GM19395 (cell line): ENCODE measurements at regions not wholly inside any gene's neighbourhood (a gene's known extent, or its start where the extent isn't known, plus 50 kb on each side); places are given as distances from the start of the nearest gene placed in this dataset.
"Not testable (repeated sequence)": the region's sequence is repeated elsewhere in the genome, so short reads cannot be mapped to it uniquely, and the experiment has no call there.

Source experiments
- ATAC-seq: cut with Tn5 transposase; IDR thresholded peaks from one replicate; pipeline ENCODE4 v1.9.1; 2021; ENCODE audit warnings: mild to moderate bottlenecking, moderate library complexity; ENCODE audit not compliant: unreplicated experiment

DNA sequence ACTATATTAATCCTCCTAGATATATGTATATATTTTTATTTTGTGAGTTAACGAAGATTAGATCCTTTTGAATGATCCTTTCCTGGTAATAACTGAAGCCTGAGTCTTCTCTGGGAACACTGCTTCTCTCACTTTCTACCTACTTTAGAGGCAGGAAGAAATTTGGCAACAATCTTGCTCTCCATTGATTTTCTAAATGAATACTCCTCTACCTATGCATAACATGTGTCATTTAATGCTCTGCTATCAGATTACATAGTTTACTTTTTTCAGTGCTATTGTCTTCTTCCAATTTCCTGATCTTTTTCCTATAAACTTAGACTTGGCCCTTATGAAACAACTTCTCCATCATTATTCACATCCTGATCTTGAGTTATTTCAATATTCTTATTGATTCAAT, 60.4 kb upstream of the PDHA2 start:
- ATAC-seq: no peak

DNA sequence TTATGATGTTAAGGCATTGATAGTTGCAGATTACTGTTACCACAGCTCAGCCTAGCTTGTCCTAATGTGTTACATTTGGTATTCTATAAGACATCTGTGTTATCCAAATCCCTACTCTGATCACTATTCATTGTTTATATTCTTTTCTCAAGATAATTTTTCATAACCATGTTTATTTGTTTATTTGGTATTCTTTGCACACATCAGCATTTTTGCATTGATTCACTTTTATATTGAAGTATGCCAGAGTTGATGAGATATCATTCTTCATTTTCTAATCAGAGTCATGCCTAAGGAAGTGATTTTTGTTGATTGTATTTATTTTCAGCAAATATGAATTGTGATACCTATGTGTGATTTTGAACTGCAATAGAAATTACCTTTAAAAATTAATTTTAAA, 61.2 kb upstream of the PDHA2 start:
- ATAC-seq: no peak

GRCh38 chr4:95770605-95771004, 69.3 kb upstream of the PDHA2 start:
- not testable (repeated sequence) for ATAC-seq

DNA sequence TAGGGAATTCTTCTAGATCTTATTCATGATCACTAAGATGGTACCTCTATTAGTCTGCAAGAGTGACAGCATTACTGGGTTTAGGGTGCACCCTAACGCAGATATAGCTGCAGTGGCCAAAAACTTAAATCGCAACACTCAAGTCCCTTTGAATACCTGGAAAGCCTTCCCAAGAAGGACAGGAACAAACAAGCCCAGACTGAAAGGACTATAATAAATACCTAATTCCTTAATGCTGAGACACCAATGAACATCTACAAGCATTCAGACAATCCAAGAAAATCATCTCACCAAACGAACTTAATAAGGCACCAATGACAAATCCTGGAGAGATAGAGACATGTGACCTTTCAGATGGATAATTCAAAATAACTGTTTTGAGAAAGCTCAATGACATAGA, 74.9 kb upstream of the PDHA2 start:
- no peak for ATAC-seq

- ATAC-seq: no peak
Observed at GRCh38 chr4:95761871-95762270, 78.0 kb upstream of the PDHA2 start.

DNA sequence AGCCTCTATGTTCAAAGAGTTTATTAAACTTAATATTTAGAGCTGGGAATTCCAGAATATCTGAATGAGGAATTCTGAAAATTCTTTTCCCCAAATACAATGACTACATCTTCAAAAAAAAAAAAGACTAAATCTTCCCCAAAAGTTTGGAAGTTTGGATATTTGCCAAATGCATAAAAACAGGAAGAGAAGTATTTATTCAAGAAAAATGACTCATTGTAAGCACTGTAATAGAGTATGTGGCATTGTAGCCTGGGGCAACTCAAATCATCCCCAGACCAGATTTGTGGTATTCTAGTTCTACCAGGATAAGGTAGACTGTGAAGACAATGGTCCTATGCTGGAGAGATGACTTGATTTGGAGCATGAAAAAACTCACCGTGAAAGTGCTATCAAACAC, 78.5 kb upstream of the PDHA2 start:
- no peak for ATAC-seq

DNA sequence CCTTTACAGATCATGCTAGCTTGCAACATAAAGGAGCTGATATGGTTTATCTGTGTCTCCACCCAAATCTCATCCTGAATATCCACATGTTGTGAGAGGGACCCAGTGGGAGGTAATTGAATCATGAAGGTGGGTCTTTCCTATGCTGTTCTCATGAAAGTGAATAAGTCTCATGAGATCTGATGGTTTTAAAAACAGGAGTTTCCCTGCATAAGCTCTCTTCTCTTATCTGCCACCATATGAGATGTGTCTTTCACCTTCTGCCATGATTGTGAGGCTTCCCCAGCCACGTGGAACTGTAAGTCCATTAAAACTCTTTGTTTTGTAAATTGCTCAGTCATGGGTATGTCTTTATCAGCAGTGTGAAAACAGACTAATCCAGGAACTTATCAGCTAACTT, 79.2 kb upstream of the PDHA2 start:
- ATAC-seq: not testable (repeated sequence)

- ATAC-seq: no peak
Observed at GRCh38 chr4:95758001-95758400, 81.9 kb upstream of the PDHA2 start.

DNA sequence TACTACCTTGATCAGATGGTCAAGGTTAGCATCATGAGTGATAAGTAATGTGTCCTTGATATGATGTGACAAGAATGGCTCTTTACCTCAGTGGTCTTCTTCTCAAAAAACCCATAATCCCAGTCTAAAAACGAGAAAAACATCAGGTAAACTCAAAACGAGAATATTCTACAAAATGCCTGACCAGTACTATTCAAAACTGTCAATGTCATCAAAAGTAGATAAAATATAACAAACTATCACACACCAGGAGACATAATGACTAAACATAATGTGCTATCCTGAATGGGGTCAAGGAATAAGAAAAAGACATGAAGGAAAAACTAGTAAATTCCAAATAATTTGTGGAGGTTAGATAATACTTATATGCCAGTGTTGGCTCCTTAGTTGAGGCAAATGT, 85.2 kb upstream of the PDHA2 start:
- no peak for ATAC-seq

DNA sequence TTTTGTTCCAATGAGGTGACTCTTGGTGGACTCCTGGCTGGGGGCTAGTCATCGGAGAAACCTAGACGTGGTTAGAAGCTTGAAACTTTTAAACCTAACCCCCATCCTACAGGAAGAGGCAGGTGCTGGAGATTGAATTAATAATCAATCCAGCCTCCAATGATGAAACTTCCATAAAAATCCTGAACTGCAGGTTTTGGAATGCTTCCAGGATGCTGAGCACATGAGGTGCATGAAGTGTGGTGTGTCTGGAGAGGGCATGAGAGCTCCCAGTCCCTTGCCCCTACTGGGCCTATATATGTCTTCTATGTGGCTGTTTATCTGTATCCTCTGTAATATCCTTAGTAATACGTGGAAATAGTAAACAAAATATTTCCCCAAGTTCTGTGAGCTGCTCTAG, 90.7 kb upstream of the PDHA2 start:
- ATAC-seq: no peak

GRCh38 chr4:95742872-95743271, 97.0 kb upstream of the PDHA2 start:
- no peak for ATAC-seq

DNA sequence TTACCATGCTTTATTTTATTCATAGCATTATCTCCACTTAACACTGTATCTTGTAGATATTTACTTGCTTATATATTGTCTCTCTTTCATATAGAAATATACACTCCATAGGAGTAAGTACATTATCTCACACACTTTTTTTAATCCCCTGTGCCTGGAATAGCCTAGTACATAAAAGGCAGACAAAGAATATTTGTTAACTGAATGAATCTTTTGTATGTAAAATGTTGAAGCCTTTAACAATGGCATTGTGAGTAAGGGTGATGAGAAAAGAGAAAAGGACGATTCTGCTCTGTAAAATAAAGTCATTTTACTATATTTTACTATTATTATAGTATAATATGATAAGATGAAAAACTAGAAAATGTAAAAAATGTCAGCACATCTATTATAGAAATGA, 97.7 kb upstream of the PDHA2 start:
- ATAC-seq: no peak

- ATAC-seq: no peak
Observed at GRCh38 chr4:95732061-95732460, 107.8 kb upstream of the PDHA2 start.

DNA sequence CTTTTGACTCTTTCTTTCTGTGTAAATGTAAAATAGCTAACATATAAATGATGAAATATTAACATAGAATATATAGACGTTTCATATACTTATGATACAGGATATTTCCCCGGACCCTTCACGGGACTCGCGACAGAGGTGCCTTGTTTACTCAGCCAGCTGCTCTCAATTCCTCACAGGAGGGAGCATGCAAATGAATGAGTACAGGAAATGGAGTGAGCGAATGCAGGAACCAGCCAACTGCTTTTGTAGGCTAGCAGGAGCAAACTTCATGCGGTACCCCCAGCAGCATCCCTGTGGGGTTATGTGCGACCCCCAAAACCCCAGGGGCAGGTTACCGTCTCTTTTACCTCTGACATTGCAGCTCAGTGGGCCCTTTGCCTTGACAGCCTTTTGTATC, 110.3 kb upstream of the PDHA2 start:
- no peak for ATAC-seq

DNA sequence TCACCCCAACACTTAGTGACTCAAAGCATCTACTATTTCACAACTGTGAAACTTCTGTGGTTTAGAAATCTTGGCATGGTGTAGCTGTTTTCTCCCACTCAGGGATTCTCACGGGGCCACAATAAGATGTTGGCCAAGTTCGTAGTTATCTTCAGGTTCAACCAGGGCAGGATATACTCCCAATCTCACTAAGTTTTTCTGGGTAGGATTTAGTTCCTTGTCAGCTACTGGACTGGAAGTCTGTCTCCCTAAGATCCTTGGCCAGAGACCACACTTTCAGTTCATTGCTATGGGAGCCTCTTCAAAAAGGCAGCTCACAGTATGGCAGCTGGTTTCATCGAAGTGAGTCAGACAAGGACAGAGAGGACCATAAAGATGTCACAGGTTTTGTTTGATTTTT, 111.7 kb upstream of the PDHA2 start:
- no peak for ATAC-seq

GRCh38 chr4:95715830-95716229, 124.1 kb upstream of the PDHA2 start:
- ATAC-seq: no peak

DNA sequence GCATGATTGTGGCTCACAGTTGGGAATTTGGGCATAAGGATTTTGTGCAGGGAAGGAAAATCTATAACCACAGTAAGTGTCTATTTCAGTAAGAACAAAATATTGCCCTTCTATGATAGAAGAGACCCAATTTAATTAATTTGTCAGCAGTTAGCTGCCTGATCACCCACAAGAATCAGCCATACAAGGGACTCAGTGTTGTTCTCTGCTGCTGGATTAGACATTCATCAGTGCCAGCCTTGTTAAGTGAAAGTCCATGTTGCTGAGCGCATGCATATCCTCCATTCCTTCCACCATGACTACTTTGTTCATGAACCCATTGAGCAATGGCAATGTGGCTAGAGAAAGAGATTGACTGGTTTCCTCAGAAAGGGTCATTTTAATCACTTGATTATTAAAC, 125.3 kb upstream of the PDHA2 start:
- ATAC-seq: no peak

GRCh38 chr4:95705323-95705722, 134.6 kb upstream of the PDHA2 start:
- no peak for ATAC-seq

DNA sequence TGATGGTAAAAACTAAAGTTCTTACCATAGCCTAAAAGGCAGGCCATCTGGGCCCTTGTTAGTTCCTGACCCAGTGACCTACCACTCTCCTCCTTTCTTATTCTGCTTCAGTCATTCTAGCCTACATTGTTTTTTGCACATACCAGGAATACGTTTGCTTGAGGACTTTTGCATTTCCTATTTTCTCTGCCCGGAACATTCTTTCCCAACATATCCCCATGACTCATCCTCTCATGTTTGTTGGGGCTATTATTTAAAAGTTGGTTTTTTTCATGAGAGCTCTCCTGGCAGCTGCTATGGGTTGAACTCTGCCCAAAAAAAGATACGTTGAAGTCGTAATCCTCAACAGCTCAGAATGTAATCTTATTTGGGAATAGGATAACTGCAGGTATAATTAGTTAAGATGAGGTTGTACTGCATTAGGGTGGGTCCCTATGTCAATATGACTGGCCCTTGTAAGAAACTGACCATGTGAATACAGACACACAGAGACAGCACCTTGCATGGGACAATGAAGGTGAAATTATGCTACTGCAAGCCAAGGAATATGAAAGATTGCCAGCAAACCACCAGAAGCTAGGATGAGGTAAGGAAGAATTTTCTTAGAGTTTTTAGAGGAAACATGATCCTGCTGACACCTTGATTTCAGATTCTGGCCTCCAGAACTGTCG, 138.3 kb upstream of the PDHA2 start:
- no peak for ATAC-seq

- no peak for ATAC-seq
Observed at GRCh38 chr4:95694411-95694810, 145.5 kb upstream of the PDHA2 start.

- no peak for ATAC-seq
Observed at GRCh38 chr4:95693594-95693993, 144.8 kb upstream of the UNC5C start.

DNA sequence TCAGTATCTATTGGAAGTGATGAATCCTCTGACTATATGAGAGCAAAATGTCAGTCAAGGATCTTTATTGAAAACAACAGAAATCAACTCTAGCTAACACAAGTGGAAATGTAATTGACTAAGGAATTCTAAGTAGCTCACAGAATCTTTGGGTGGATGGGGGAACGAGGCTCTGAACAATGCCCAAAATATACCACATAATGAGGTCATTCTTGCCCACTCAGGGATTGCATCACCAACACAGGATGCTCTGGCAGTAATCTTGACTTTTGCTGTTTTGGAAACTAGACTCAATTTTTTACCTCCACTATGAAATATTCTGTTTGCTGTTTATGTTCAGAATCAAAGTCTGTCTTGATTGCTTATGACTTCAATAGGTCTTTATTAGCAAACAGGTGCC, 127.4 kb upstream of the UNC5C start:
- no peak for ATAC-seq

DNA sequence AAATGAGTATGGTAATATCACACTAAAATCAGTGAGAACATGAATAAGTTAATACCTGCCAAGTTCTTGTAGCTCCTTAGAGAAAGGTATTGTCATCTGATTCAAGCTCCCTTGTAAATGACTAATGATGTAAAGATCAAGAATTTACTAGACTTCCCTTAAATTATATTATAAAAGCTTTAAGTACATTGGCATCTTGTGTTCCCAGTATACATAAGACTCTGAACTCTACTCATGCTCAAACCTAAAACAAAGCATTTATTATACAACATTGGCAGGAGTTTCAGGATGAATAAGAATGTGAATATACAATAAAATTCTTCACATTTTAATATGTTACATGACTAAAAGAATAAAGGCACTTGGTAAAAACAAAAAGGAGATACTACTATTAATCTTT, 126.8 kb upstream of the UNC5C start:
- ATAC-seq: no peak
